GM23338 (cell line): ENCODE measurements at regions not wholly inside any gene's neighbourhood (a gene's known extent, or its start where the extent isn't known, plus 50 kb on each side); places are given as distances from the start of the nearest gene placed in this dataset.
"Not testable (repeated sequence)": the region's sequence is repeated elsewhere in the genome, so short reads cannot be mapped to it uniquely, and the experiment has no call there.

Experiments
- ATAC-seq: fragments of 200-7000 bp; cut with Tn5 transposase; 3 replicates; pipeline ENCODE4 v1.9.1; 2020
- DNase-seq: peaks from one replicate; pipeline ENCODE4 v3.0.0-alpha.2; 2015; ENCODE audit warnings: low spot score
- H2AFZ ChIP-seq: fragments of 200-600 bp; sonication (generic); 2 replicates; pipeline ENCODE4 v1.8.0; 2016; ENCODE audit warnings: antibody characterized with exemption, mild to moderate bottlenecking, moderate library complexity
- H3F3A ChIP-seq: fragments of 200-600 bp; sonication (generic); replicated peaks from 2 replicates; pipeline ENCODE4 v1.8.0; 2017; ENCODE audit warnings: antibody characterized with exemption, mixed run types, low read depth
- H3K27ac ChIP-seq: fragments of 200-600 bp; sonication (generic); 2 replicates; pipeline ENCODE4 v1.6.1; 2016; ENCODE audit warnings: low read depth
- H3K27me3 ChIP-seq: fragments of 200-600 bp; sonication (generic); 2 replicates; pipeline ENCODE4 v1.8.0; 2016; ENCODE audit warnings: mild to moderate bottlenecking, mixed run types, moderate library complexity; ENCODE audit not compliant: insufficient read depth
- H3K36me3 ChIP-seq: fragments of 200-600 bp; sonication (generic); 2 replicates; pipeline ENCODE4 v1.8.0; 2016; ENCODE audit warnings: mild to moderate bottlenecking; ENCODE audit not compliant: insufficient read depth
- H3K4me1 ChIP-seq: fragments of 200-600 bp; sonication (generic); 2 replicates; pipeline ENCODE4 v1.8.0; 2016; ENCODE audit warnings: mild to moderate bottlenecking, moderate library complexity; ENCODE audit not compliant: insufficient read depth
- H3K4me2 ChIP-seq: fragments of 200-600 bp; sonication (generic); 2 replicates; pipeline ENCODE4 v1.7.1; 2017; ENCODE audit warnings: mixed run types
- H3K4me3 ChIP-seq: fragments of 200-600 bp; sonication (generic); 2 replicates; pipeline ENCODE4 v1.6.1; 2016; ENCODE audit warnings: mixed run types
- H3K79me2 ChIP-seq: fragments of 200-600 bp; sonication (generic); replicated peaks from 2 replicates; pipeline ENCODE4 v1.8.0; 2017; ENCODE audit warnings: mild to moderate bottlenecking; ENCODE audit not compliant: insufficient read depth
- H3K9me2 ChIP-seq: fragments of 200-600 bp; sonication (generic); 2 replicates; pipeline ENCODE4 v1.8.0; 2017; ENCODE audit not compliant: insufficient read depth
- H4K20me1 ChIP-seq: fragments of 200-600 bp; sonication (generic); replicated peaks from 2 replicates; pipeline ENCODE4 v1.8.0; 2017; ENCODE audit warnings: mild to moderate bottlenecking; ENCODE audit not compliant: insufficient read depth
- H3K27ac Mint-ChIP-seq: 2 replicates; pipeline ENCODE4 v1.8.0; 2020; ENCODE audit warnings: inconsistent platforms, mild to moderate bottlenecking, moderate library complexity, mixed read lengths
- H3K27me3 Mint-ChIP-seq: 3 replicates; pipeline ENCODE4 v1.8.0; 2022; ENCODE audit warnings: low read depth, mild to moderate bottlenecking, moderate library complexity, mixed read lengths, inconsistent platforms; ENCODE audit not compliant: insufficient read depth, poor library complexity
- H3K36me3 Mint-ChIP-seq: 3 replicates; pipeline ENCODE4 v1.8.0; 2021; ENCODE audit warnings: low read depth, mild to moderate bottlenecking, inconsistent platforms, moderate library complexity, mixed read lengths
- H3K4me1 Mint-ChIP-seq: 3 replicates; pipeline ENCODE4 v1.8.0; 2020; ENCODE audit warnings: mild to moderate bottlenecking, inconsistent platforms, mixed read lengths
- H3K4me3 Mint-ChIP-seq: 3 replicates; pipeline ENCODE4 v1.8.0; 2021; ENCODE audit warnings: moderate library complexity, mild to moderate bottlenecking, inconsistent platforms, mixed read lengths
- H3K9me3 Mint-ChIP-seq: 3 replicates; pipeline ENCODE4 v1.8.0; 2020; ENCODE audit warnings: moderate library complexity, mild to moderate bottlenecking, inconsistent platforms, mixed read lengths
- CREB1 ChIP-seq: fragments of 250-450 bp; sonication (Bioruptor Pico); IDR thresholded peaks from 2 replicates; pipeline ENCODE4 v1.5.0; 2020; ENCODE audit warnings: low read depth, mild to moderate bottlenecking, moderate library complexity
- EZH2 ChIP-seq: fragments of 200-600 bp; sonication (generic); IDR thresholded peaks from one replicate; pipeline ENCODE4 v1.8.0; 2017; ENCODE audit warnings: antibody characterized with exemption, mild to moderate bottlenecking, low read depth; ENCODE audit not compliant: unreplicated experiment
- EZH2phosphoT487 ChIP-seq: fragments of 200-600 bp; sonication (generic); IDR thresholded peaks from one replicate; pipeline ENCODE4 v1.8.1; 2018; ENCODE audit warnings: antibody characterized with exemption; ENCODE audit not compliant: unreplicated experiment
- JUNB ChIP-seq: IDR thresholded peaks from one replicate; pipeline ENCODE4 v1.6.1; 2016; ENCODE audit warnings: antibody characterized with exemption; ENCODE audit not compliant: unreplicated experiment
- NANOG ChIP-seq: IDR thresholded peaks from 2 replicates; pipeline ENCODE4 v1.6.1; 2016; ENCODE audit warnings: antibody characterized with exemption, borderline replicate concordance
- POLR2AphosphoS5 ChIP-seq: IDR thresholded peaks from 2 replicates; pipeline ENCODE4 v1.6.1; 2016; ENCODE audit warnings: antibody characterized with exemption, low read depth
- REST ChIP-seq: IDR thresholded peaks from one replicate; pipeline ENCODE4 v1.6.1; 2018; ENCODE audit warnings: antibody characterized with exemption; ENCODE audit not compliant: unreplicated experiment
- STAT1 ChIP-seq: IDR thresholded peaks from one replicate; pipeline ENCODE4 v1.6.1; 2016; ENCODE audit warnings: antibody characterized with exemption; ENCODE audit not compliant: unreplicated experiment
- ZNF114 ChIP-seq: fragments of 250-450 bp; sonication (Bioruptor Pico); IDR thresholded peaks from 2 replicates; pipeline ENCODE4 v1.5.0; 2020; ENCODE audit warnings: mild to moderate bottlenecking, moderate library complexity
- TF ChIP-seq, protein P1 (sequence below): IDR thresholded peaks from 2 replicates; pipeline ENCODE4 v1.6.1; 2016; ENCODE audit warnings: antibody characterized with exemption
- TF ChIP-seq, protein P2 (sequence below), 2 experiments: fragments of 200-600 bp in 1 of 2; sonication (generic) in 1 of 2; conservative IDR thresholded peaks; 2 replicates each; pipeline versions ENCODE4 v1.5.1 to v1.6.1; 2016 to 2017; ENCODE audit warnings: antibody characterized with exemption in 2 of 2, low read depth in 2 of 2, mild to moderate bottlenecking in 2 of 2, moderate library complexity in 1 of 2

- TF ChIP-seq, protein P1, sequence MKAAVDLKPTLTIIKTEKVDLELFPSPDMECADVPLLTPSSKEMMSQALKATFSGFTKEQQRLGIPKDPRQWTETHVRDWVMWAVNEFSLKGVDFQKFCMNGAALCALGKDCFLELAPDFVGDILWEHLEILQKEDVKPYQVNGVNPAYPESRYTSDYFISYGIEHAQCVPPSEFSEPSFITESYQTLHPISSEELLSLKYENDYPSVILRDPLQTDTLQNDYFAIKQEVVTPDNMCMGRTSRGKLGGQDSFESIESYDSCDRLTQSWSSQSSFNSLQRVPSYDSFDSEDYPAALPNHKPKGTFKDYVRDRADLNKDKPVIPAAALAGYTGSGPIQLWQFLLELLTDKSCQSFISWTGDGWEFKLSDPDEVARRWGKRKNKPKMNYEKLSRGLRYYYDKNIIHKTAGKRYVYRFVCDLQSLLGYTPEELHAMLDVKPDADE: no peak
- no peak for TF ChIP-seq STAT1
- TF ChIP-seq CREB1 (CRISPR knock-in tag): no peak
- no peak for TF ChIP-seq JUNB
Measured at GRCh38 chr12:90672081-90672480, 282.9 kb downstream of the CCER1 start (continued).

- not testable (repeated sequence) for H3F3A ChIP-seq, H3K27ac Mint-ChIP-seq, H3K9me2 ChIP-seq, H3K4me3 Mint-ChIP-seq, H3K27ac ChIP-seq, ATAC-seq, H3K4me3 ChIP-seq, H3K27me3 Mint-ChIP-seq, DNase-seq, H4K20me1 ChIP-seq, H2AFZ ChIP-seq, H3K4me1 Mint-ChIP-seq, H3K27me3 ChIP-seq, H3K36me3 Mint-ChIP-seq, H3K9me3 Mint-ChIP-seq, H3K79me2 ChIP-seq, H3K36me3 ChIP-seq, H3K4me2 ChIP-seq, H3K4me1 ChIP-seq
Measured at GRCh38 chr12:90663949-90664348, 291.0 kb downstream of the CCER1 start.

DNA sequence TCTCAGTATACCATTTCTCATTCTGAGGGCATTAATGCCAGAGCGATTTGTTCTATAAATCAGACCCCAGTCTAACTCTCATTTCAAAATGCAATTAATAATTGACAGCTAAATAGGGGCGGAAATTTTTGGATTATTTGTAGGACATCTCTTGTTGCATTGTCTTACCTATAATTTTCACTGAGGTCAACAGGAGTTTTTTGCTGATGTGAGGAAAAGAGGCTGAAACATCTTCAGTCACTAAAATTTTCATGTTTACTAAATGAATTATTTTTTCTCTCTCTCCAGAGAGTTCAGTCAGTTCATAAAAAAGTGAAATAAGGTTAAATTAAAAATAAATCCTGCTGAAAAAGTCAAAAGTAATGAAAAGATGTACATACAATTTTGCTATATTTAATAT lies 295.9 kb downstream of the CCER1 start:
- no peaks in the 10 kb centered on the region for H3K27me3 Mint-ChIP-seq
- Histone ChIP-seq H3K9me2 (no peaks in the 10 kb centered on the region), H3K4me3 (no peak overlapping the region), H3K4me2 (no peak overlapping the region), H3K27ac (no peak overlapping the region), H3K4me1 (no peaks in the 10 kb centered on the region), H3K27me3 (no peaks in the 10 kb centered on the region), H3K79me2 (no peaks in the 10 kb centered on the region), H4K20me1 (no peaks in the 10 kb centered on the region), H3F3A (no peaks in the 10 kb centered on the region), H2AFZ (no peak overlapping the region), H3K36me3 (no peaks in the 10 kb centered on the region)
- no peaks in the 10 kb centered on the region for H3K36me3 Mint-ChIP-seq
- ATAC-seq: no peak
- no peaks in the 10 kb centered on the region for H3K9me3 Mint-ChIP-seq
- H3K4me1 Mint-ChIP-seq: no peaks in the 10 kb centered on the region
- DNase-seq: no peak
- H3K4me3 Mint-ChIP-seq: no peak overlapping the region
- H3K27ac Mint-ChIP-seq: no peak overlapping the region
- TF ChIP-seq JUNB: no peak
- TF ChIP-seq REST: no peak
- no peak for TF ChIP-seq NANOG
- TF ChIP-seq, protein P2, sequence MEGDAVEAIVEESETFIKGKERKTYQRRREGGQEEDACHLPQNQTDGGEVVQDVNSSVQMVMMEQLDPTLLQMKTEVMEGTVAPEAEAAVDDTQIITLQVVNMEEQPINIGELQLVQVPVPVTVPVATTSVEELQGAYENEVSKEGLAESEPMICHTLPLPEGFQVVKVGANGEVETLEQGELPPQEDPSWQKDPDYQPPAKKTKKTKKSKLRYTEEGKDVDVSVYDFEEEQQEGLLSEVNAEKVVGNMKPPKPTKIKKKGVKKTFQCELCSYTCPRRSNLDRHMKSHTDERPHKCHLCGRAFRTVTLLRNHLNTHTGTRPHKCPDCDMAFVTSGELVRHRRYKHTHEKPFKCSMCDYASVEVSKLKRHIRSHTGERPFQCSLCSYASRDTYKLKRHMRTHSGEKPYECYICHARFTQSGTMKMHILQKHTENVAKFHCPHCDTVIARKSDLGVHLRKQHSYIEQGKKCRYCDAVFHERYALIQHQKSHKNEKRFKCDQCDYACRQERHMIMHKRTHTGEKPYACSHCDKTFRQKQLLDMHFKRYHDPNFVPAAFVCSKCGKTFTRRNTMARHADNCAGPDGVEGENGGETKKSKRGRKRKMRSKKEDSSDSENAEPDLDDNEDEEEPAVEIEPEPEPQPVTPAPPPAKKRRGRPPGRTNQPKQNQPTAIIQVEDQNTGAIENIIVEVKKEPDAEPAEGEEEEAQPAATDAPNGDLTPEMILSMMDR (conservative IDR thresholded peaks at IDR 0.05; ENCODE audit: low read depth in 2 of 2): no peak
- no peak for TF ChIP-seq EZH2phosphoT487
- TF ChIP-seq STAT1: no peak
- no peak for TF ChIP-seq POLR2AphosphoS5
- TF ChIP-seq ZNF114 (CRISPR knock-in tag): no peak
- TF ChIP-seq, protein P1: no peak
- no peak for TF ChIP-seq EZH2
